Choroid plexus epithelial cell (primary cell): ENCODE measurements at regions not wholly inside any gene's neighbourhood (a gene's known extent, or its start where the extent isn't known, plus 50 kb on each side); places are given as distances from the start of the nearest gene placed in this dataset.
"Not testable (repeated sequence)": the region's sequence is repeated elsewhere in the genome, so short reads cannot be mapped to it uniquely, and the experiment has no call there.

ENCODE experiments used
- DNase-seq: peaks from one replicate; pipeline ENCODE4 v3.0.0-alpha.2; 2010; ENCODE audit warnings: low read depth
- H3K4me3 ChIP-seq: 2 replicates; pipeline ENCODE4 v1.5.1; 2011; ENCODE audit warnings: low read depth, mild to moderate bottlenecking, control low read depth, low read length, moderate library complexity
- CTCF ChIP-seq: conservative IDR thresholded peaks from 2 replicates; pipeline ENCODE4 v1.5.1; 2011; ENCODE audit warnings: low read depth, mild to moderate bottlenecking, control low read depth, inconsistent platforms, low read length, moderate library complexity

- H3K4me3 ChIP-seq, result no peak overlapping the region
- no peak for TF ChIP-seq CTCF
- no peak for DNase-seq
Measured at GRCh38 chr7:131674131-131674530, 117.7 kb upstream of the PODXL start.

- H3K4me3 ChIP-seq, result no peak overlapping the region
- DNase-seq, result no peak
- TF ChIP-seq CTCF, result no peak
Measured at GRCh38 chr7:131673576-131673975, 117.1 kb upstream of the PODXL start.

- no peak for TF ChIP-seq CTCF
- no peak overlapping the region for H3K4me3 ChIP-seq
- DNase-seq, result no peak
Measured at GRCh38 chr7:131670406-131670805, 114.0 kb upstream of the PODXL start.

- no peak for TF ChIP-seq CTCF
- no peak overlapping the region for H3K4me3 ChIP-seq
- no peak for DNase-seq
Measured at GRCh38 chr7:131667699-131668098, 111.3 kb upstream of the PODXL start.

GRCh38 chr7:131665021-131665420 lies 108.6 kb upstream of the PODXL start:
- no peak for DNase-seq
- H3K4me3 ChIP-seq, result no peak overlapping the region
- TF ChIP-seq CTCF, result no peak

GRCh38 chr7:131664570-131664969 lies 108.1 kb upstream of the PODXL start:
- TF ChIP-seq CTCF, result no peak
- no peak for DNase-seq
- H3K4me3 ChIP-seq, result no peak overlapping the region

GRCh38 chr7:131662301-131662873 lies 106.0 kb upstream of the PODXL start:
- not testable (repeated sequence) for DNase-seq, H3K4me3 ChIP-seq

- H3K4me3 ChIP-seq, result no peak overlapping the region
- no peak for DNase-seq
- TF ChIP-seq CTCF, result no peak
Measured at GRCh38 chr7:131657881-131658280, 101.5 kb upstream of the PODXL start.
